ENCODE measurements at regions not wholly inside any gene's neighbourhood (a gene's known extent, or its start where the extent isn't known, plus 50 kb on each side); places are given as distances from the start of the nearest gene placed in this dataset.

GRCh38 chr2:341017-341542 is 53.2 kb upstream of the ALKAL2 start:
- TF ChIP-seq CTCF (IDR thresholded peaks at IDR 0.05) (no peak), POLR2AphosphoS5 (IDR thresholded peaks at IDR 0.05) (no peak), POLR2A (IDR thresholded peaks at IDR 0.05) (no peak)
